GM12874 (cell line): ENCODE measurements at regions not wholly inside any gene's neighbourhood (a gene's known extent, or its start where the extent isn't known, plus 50 kb on each side); places are given as distances from the start of the nearest gene placed in this dataset.

Source experiments
- CTCF ChIP-seq: IDR thresholded peaks from 2 replicates; pipeline ENCODE4 v1.5.1; 2011; ENCODE audit warnings: low read depth, mild to moderate bottlenecking, control low read depth, low read length, moderate library complexity; ENCODE audit not compliant: insufficient read depth

DNA sequence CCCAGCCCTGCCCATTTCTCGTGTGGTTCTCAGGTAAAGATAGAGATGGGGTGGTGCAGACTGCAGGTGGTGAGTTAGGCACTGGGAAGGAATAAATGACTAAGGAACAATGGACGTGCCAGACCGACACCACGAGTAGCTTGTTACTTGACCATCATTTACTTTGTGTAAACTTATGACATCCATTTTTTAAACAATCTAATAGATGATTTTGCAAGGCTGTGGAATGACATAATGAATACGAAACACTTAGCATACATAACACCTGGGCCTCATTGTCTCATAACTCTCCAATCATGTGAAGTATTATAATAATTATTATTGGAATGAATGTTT lies 137.3 kb upstream of the CPEB2 start:
- no peak for TF ChIP-seq CTCF

DNA sequence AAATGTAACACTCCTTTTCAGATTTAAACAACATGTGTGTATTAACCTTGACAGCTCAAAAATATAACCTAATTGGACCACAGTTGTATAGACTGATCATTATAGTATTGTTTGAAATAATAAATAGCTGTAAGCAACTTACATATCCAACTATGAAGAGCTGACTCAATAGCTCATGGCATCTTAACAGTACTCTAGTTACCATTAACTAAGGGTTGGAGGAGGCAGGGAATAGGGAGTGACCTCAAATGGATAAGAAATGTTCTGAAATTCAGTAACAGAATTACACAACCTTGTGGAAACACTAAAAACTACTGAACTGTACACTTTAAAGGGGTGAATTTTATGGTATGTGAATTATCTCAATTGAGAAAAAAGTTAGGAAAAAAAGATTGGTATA lies 136.5 kb upstream of the CPEB2 start:
- TF ChIP-seq CTCF = no peak

GRCh38 chr4:14867847-14868246 lies 134.4 kb upstream of the CPEB2 start:
- no peak for TF ChIP-seq CTCF

DNA sequence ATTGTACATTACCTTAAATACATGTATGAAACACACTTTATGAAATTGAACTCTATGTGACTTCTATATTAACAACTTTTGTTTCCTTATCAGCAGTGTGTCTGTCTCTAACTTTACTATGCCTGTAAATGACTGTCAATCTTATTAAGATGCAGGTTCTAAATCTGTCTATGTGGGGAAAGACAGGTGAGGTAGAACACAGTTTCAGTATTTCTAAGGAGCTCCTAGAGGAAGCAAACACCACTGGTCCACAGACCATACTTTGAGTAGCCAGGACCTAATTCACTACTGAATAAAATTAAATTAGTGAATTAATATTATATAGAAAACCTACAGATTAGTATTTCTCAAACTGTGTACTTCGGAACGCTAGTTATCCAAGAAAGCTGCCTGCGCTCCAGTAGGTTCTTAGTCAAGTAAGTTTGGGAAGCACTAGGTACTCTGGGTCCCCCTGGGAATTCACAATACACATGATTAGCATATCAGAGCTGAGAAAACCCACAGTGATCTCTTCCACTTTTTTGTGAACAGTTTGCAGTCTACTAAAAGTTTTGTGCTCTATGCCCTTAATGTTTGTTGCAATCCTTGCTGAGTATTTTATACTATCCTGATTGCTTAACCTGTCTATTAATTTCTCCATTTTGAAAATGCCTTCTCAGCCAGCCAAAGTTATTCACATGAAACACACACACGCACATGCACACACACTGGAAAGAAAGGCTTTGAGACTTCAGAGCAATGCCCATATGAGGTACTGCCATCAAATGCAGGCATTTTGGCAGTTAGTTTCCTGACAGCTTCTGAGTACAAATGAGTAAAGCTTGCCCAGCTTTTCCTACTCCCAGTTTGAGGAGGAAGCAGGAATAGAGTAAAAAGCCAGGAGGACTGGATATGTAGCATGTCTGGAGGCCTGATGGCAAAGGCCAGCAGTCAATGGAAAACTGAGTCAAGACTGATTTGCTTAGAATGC lies 133.6 kb upstream of the CPEB2 start:
- no peak for TF ChIP-seq CTCF

DNA sequence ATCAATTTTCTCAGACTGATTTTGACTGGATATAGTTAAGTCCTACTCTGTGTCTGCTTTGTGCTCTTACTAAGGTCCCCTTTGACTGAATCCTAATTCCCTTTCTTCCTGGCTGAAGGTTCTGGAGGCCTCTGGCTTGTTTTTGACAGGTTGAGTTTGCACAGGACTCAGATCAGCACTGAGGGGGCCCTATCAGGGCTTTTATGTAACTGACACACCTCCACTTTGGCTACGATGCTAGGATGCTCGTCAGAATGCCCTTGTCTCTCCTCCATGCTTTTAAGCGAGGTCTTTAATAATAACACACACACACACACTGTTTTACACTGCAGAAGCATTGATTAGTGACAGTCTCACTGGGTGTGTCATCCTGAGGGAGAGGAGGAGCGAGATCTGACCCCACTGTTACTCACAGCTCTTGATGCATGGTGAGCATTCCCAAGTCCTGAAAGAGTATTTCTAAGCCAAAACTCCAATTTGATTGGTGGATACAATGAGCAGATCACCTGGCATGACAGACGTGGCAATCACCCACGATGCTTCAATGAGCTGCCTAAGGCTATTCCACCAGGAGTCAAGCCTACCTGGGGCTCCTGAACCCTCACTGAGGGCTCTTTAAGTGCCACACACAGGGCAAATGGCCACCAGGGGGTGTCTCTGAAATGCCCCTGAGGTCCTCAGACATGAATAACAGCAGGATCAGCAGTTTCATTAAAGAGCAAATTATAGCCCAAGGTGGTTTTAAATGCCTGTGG lies 130.4 kb upstream of the CPEB2 start:
- peak; percentile 53 for TF ChIP-seq CTCF

DNA sequence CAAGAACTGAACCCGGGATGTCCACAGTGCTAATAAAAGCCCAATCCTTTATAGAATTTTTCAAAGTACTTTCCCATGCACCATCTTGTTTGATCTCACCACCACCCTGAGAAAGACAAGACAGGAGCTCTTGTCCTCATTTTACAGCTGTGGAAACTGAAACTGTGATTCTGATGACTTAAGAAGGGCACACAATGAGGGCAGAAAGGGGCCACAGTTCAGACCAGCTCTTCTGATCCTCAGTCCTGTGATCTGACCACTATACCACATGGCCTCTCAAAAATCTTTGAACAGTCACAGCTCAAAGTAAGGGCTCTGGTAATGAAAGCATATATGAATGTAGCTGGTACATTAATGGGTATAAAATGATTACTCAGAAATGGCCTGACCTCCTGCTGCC lies 127.3 kb upstream of the CPEB2 start:
- no peak for TF ChIP-seq CTCF
